ENCODE measurements at regions not wholly inside any gene's neighbourhood (a gene's known extent, or its start where the extent isn't known, plus 50 kb on each side); places are given as distances from the start of the nearest gene placed in this dataset.

GRCh38 chr12:107263980-107264379 is 170.6 kb upstream of the CRY1 start:
- Histone ChIP-seq H3K4me3 (ENCODE audit: extremely low read depth in 1 of 4, insufficient read depth in 2 of 4, low read depth in 3 of 4, low read length in 4 of 4) (no peak overlapping the region), H3K4me2 (ENCODE audit: insufficient read depth in 1 of 2, low read depth in 2 of 2, low read length in 2 of 2) (no peak overlapping the region), H3K27me3 (replicated peaks in 1 of 4; ENCODE audit: control insufficient read depth in 3 of 4, extremely low read depth in 1 of 4, insufficient read depth in 3 of 4, low read length in 3 of 4) (no peaks in the 10 kb centered on the region), H2BK5ac (ENCODE audit: low read depth, low read length) (no peak overlapping the region), H3K36me3 (ENCODE audit: control insufficient read depth in 2 of 4, insufficient read depth in 4 of 4, low read length in 3 of 4) (no peaks in the 10 kb centered on the region), H3K4ac (replicated peaks; ENCODE audit: insufficient read length, low read depth, low read length) (no peak overlapping the region), H3K9ac (replicated peaks in 1 of 4; ENCODE audit: extremely low read depth in 1 of 4, low read depth in 3 of 4, low read length in 3 of 4) (no peak overlapping the region), H3K56ac (replicated peaks; ENCODE audit: insufficient read length, low read depth, low read length) (no peak overlapping the region), H4K5ac (ENCODE audit: insufficient read length, low read depth, low read length) (no peak overlapping the region), H3K23ac (ENCODE audit: insufficient read length) (no peak overlapping the region), H3K9me3 (ENCODE audit: insufficient read depth in 2 of 2, low read depth in 1 of 2, low read length in 1 of 2) (no peaks in the 10 kb centered on the region), H3K79me2 (ENCODE audit: control insufficient read depth in 1 of 2, insufficient read depth in 2 of 2, low read length in 2 of 2) (no peaks in the 10 kb centered on the region), H2AFZ (ENCODE audit: low read length) (no peak overlapping the region), H2AK5ac (ENCODE audit: low read depth, low read length) (no peak overlapping the region), H3K23me2 (ENCODE audit: low read depth, low read length) (no peaks in the 10 kb centered on the region), H4K91ac (replicated peaks; ENCODE audit: insufficient read length, low read length) (no peak overlapping the region), H4K20me1 (replicated peaks in 1 of 2; ENCODE audit: control insufficient read depth in 1 of 2, insufficient read depth in 2 of 2, low read length in 2 of 2) (no peaks in the 10 kb centered on the region), H3K4me1 (replicated peaks in 1 of 4; ENCODE audit: control insufficient read depth in 3 of 4, insufficient read depth in 4 of 4, low read length in 3 of 4) (no peaks in the 10 kb centered on the region), H3K79me1 (ENCODE audit: low read depth, low read length) (no peaks in the 10 kb centered on the region), H2BK15ac (ENCODE audit: low read length) (no peak overlapping the region), H3K18ac (ENCODE audit: extremely low read depth, low read length) (no peak overlapping the region), H3K14ac (ENCODE audit: insufficient read length) (no peak overlapping the region), H3K27ac (ENCODE audit: low read depth, low read length) (no peak overlapping the region), H2BK20ac (ENCODE audit: low read length) (no peak overlapping the region), H2BK12ac (ENCODE audit: low read depth, low read length) (no peak overlapping the region), H4K8ac (ENCODE audit: extremely low read depth, insufficient read depth, low read length) (no peak overlapping the region), H2BK120ac (replicated peaks; ENCODE audit: low read depth, low read length) (no peak overlapping the region)
- ChIA-PET POLR2A (ENCODE audit: partially characterized antibody) (no interaction called here), CTCF (ENCODE audit: partially characterized antibody) (interaction anchor here (1.1 to 1.2 kb wide), 2 partner anchors 16 to 27 kb away, joined by 3 to 5 read pairs; no protein-coding TSS in a partner anchor)
- DNase-seq (ENCODE audit: low read depth in 1 of 2, low spot score in 2 of 2) = no peak
- TF ChIP-seq CREB1 (IDR thresholded peaks at IDR 0.05) (no peak), GABPA (IDR thresholded peaks at IDR 0.05; ENCODE audit: borderline replicate concordance, insufficient read depth, low read length) (no peak), POLR2A (IDR thresholded peaks at IDR 0.05; ENCODE audit: control extremely low read depth in 1 of 2, low read depth in 2 of 2, low read length in 2 of 2) (no peak), KDM5A (IDR thresholded peaks at IDR 0.05; ENCODE audit: low read length) (no peak), ATF2 (IDR thresholded peaks at IDR 0.05; ENCODE audit: low read length) (no peak), NANOG (IDR thresholded peaks at IDR 0.05; ENCODE audit: insufficient read depth, low read depth, low read length, poor library complexity, severe bottlenecking) (no peak), FOSL1 (IDR thresholded peaks at IDR 0.05; ENCODE audit: insufficient read depth, low read depth, low read length) (no peak), MAX (IDR thresholded peaks at IDR 0.05) (no peak), RXRA (IDR thresholded peaks at IDR 0.05; ENCODE audit: insufficient read depth, low read depth, low read length) (no peak)
- no peak for FAIRE-seq

Measured in H1 (cell line).